ENCODE measurements at regions not wholly inside any gene's neighbourhood (a gene's known extent, or its start where the extent isn't known, plus 50 kb on each side); places are given as distances from the start of the nearest gene placed in this dataset.
"Not testable (repeated sequence)": the region's sequence is repeated elsewhere in the genome, so short reads cannot be mapped to it uniquely, and the experiment has no call there.

GRCh38 chr19:34871911-34872310, 54.8 kb upstream of the ZNF30 start:
- DNase-seq = not testable (repeated sequence)

- DNase-seq = no peak
Measured at GRCh38 chr19:34867631-34868030, 59.1 kb upstream of the ZNF30 start.

- not testable (repeated sequence) for DNase-seq
Measured at GRCh38 chr19:34865225-34865624, 61.5 kb upstream of the ZNF30 start.

- peak; percentile 48 for DNase-seq
Measured at GRCh38 chr19:34859823-34860736, 66.6 kb upstream of the ZNF30 start.

GRCh38 chr19:34859325-34859724, 67.4 kb upstream of the ZNF30 start:
- not testable (repeated sequence) for DNase-seq

- DNase-seq = no peak
Measured at GRCh38 chr19:34856052-34856451, 70.7 kb upstream of the ZNF30 start.

GRCh38 chr19:34853369-34853768, 73.3 kb upstream of the ZNF30 start:
- DNase-seq = no peak

- no peak for DNase-seq
Measured at GRCh38 chr19:34852669-34853068, 74.0 kb upstream of the ZNF30 start.

- no peak for DNase-seq
Measured at GRCh38 chr19:34851277-34851804, 75.4 kb upstream of the ZNF30 start.

GRCh38 chr19:34847393-34847792, 74.4 kb upstream of the ZNF599 start:
- DNase-seq = no peak

GRCh38 chr19:34844277-34844676, 71.3 kb upstream of the ZNF599 start:
- DNase-seq = no peak

- DNase-seq = no peak
Measured at GRCh38 chr19:34841780-34842179, 68.8 kb upstream of the ZNF599 start.

GRCh38 chr19:34838753-34839431, 65.9 kb upstream of the ZNF599 start:
- no peak for DNase-seq

GRCh38 chr19:34838248-34838647, 65.2 kb upstream of the ZNF599 start:
- DNase-seq = no peak

- no peak for DNase-seq
Measured at GRCh38 chr19:34837262-34837661, 64.2 kb upstream of the ZNF599 start.

- DNase-seq = no peak
Measured at GRCh38 chr19:34835631-34836351, 62.8 kb upstream of the ZNF599 start.

- no peak for DNase-seq
Measured at GRCh38 chr19:34834472-34835061, 61.6 kb upstream of the ZNF599 start.

GRCh38 chr19:34832581-34833112, 59.6 kb upstream of the ZNF599 start:
- no peak for DNase-seq

- no peak for DNase-seq
Measured at GRCh38 chr19:34831714-34832113, 58.7 kb upstream of the ZNF599 start.

GRCh38 chr19:34828156-34828555, 55.1 kb upstream of the ZNF599 start:
- no peak for DNase-seq

- no peak for DNase-seq
Measured at GRCh38 chr19:34825212-34825611, 52.2 kb upstream of the ZNF599 start.

- no peak for DNase-seq
Measured at GRCh38 chr19:34824686-34825085, 51.7 kb upstream of the ZNF599 start.

Measured in central memory CD4-positive, alpha-beta T cell (primary cell).